ENCODE measurements at regions not wholly inside any gene's neighbourhood (a gene's known extent, or its start where the extent isn't known, plus 50 kb on each side); places are given as distances from the start of the nearest gene placed in this dataset.

- Histone ChIP-seq H4K20me1 (ENCODE audit: insufficient read depth) (no peaks in the 10 kb centered on the region), H3K79me2 (ENCODE audit: insufficient read depth, low read length) (no peaks in the 10 kb centered on the region), H3K27ac (ENCODE audit: low read depth, low read length) (no peak overlapping the region), H3K9ac (ENCODE audit: low read length) (no peak overlapping the region), H3K27me3 (ENCODE audit: insufficient read depth, low read length) (no peaks in the 10 kb centered on the region), H2AFZ (ENCODE audit: low read depth, low read length, poor library complexity, severe bottlenecking) (no peak overlapping the region), H3K4me2 (ENCODE audit: low read length) (no peak overlapping the region), H3K9me2 (ENCODE audit: insufficient read depth) (no peaks in the 10 kb centered on the region), H3K4me3 (replicated peaks in 1 of 2; ENCODE audit: low read depth in 1 of 2, low read length in 2 of 2) (no peak overlapping the region), H3K9me3 (ENCODE audit: control insufficient read depth in 1 of 2, insufficient read depth in 1 of 2, low read depth in 1 of 2, low read length in 2 of 2) (no peaks in the 10 kb centered on the region), H3K36me3 (ENCODE audit: control insufficient read depth in 1 of 2, insufficient read depth in 2 of 2, low read length in 2 of 2) (no peaks in the 10 kb centered on the region), H3K4me1 (ENCODE audit: control insufficient read depth in 1 of 2, insufficient read depth in 2 of 2, low read length in 2 of 2) (no peaks in the 10 kb centered on the region)
- TF ChIP-seq JUND (IDR thresholded peaks at IDR 0.05) (no peak), CBX3 (IDR thresholded peaks at IDR 0.05; ENCODE audit: low read depth) (no peak)
- BruUV-seq (replicated peaks): no TSS peak
- ChIA-PET CTCF (no interaction called here), RAD21 (ENCODE audit: low non-redundant PET in 1 of 2, low total read pairs in 2 of 2, uncharacterized antibody in 2 of 2, unreplicated experiment in 2 of 2) (no interaction called here), POLR2A (no interaction called here)
- no peak for ATAC-seq
- intact Hi-C loops (cut with micrococcal nuclease): no loop called here
- no peak for DNase-seq (ENCODE audit: low read depth, low spot score)
Measured at GRCh38 chr2:192593561-192593960, 398.8 kb upstream of the TMEFF2 start.

- Histone ChIP-seq H3K27me3 (ENCODE audit: insufficient read depth, low read length) (no peaks in the 10 kb centered on the region), H3K79me2 (ENCODE audit: insufficient read depth, low read length) (no peaks in the 10 kb centered on the region), H3K9ac (ENCODE audit: low read length) (no peak overlapping the region), H3K9me2 (ENCODE audit: insufficient read depth) (no peaks in the 10 kb centered on the region), H4K20me1 (ENCODE audit: insufficient read depth) (no peaks in the 10 kb centered on the region), H3K4me2 (ENCODE audit: low read length) (no peak overlapping the region), H3K4me3 (replicated peaks in 1 of 2; ENCODE audit: low read depth in 1 of 2, low read length in 2 of 2) (no peak overlapping the region), H3K9me3 (ENCODE audit: control insufficient read depth in 1 of 2, insufficient read depth in 1 of 2, low read depth in 1 of 2, low read length in 2 of 2) (no peaks in the 10 kb centered on the region), H3K27ac (ENCODE audit: low read depth, low read length) (no peak overlapping the region), H3K4me1 (ENCODE audit: control insufficient read depth in 1 of 2, insufficient read depth in 2 of 2, low read length in 2 of 2) (no peaks in the 10 kb centered on the region), H3K36me3 (ENCODE audit: control insufficient read depth in 1 of 2, insufficient read depth in 2 of 2, low read length in 2 of 2) (no peaks in the 10 kb centered on the region), H2AFZ (ENCODE audit: low read depth, low read length, poor library complexity, severe bottlenecking) (no peak overlapping the region)
- BruUV-seq (replicated peaks): no TSS peak
- TF ChIP-seq, protein P1, sequence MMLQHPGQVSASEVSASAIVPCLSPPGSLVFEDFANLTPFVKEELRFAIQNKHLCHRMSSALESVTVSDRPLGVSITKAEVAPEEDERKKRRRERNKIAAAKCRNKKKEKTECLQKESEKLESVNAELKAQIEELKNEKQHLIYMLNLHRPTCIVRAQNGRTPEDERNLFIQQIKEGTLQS (IDR thresholded peaks at IDR 0.05): no peak
- no peak for TF ChIP-seq POLR2A (IDR thresholded peaks at IDR 0.05; ENCODE audit: borderline replicate concordance, extremely low read depth, insufficient read depth, insufficient read length)
- TF ChIP-seq REST (IDR thresholded peaks at IDR 0.05; ENCODE audit: low read depth): no peak
- no peak for TF ChIP-seq EZH2 (IDR thresholded peaks at IDR 0.05)
- TF ChIP-seq YY1 (IDR thresholded peaks at IDR 0.05; ENCODE audit: extremely low read depth, insufficient replicate concordance, low read depth, low read length): no peak
- no peak for TF ChIP-seq MAX (IDR thresholded peaks at IDR 0.05)
- TF ChIP-seq RAD21 (IDR thresholded peaks at IDR 0.05; ENCODE audit: low read depth): no peak
- TF ChIP-seq CBX3 (IDR thresholded peaks at IDR 0.05; ENCODE audit: low read depth): no peak
- TF ChIP-seq CEBPB (IDR thresholded peaks at IDR 0.05; ENCODE audit: low read depth): no peak
- TF ChIP-seq ELF1 (IDR thresholded peaks at IDR 0.05; ENCODE audit: borderline replicate concordance, low read depth): no peak
- no peak for TF ChIP-seq CTCF (IDR thresholded peaks at IDR 0.05 in 2 of 3, conservative IDR thresholded peaks at IDR 0.05 in 1 of 3; ENCODE audit: borderline replicate concordance in 1 of 3, insufficient read depth in 1 of 3, low read depth in 2 of 3, low read length in 2 of 3)
- no peak for TF ChIP-seq JUND (IDR thresholded peaks at IDR 0.05)
- TF ChIP-seq SP1 (IDR thresholded peaks at IDR 0.05; ENCODE audit: low read depth): no peak
- ATAC-seq: no peak
- DNase-seq (ENCODE audit: low read depth, low spot score): no peak
- intact Hi-C loops (cut with micrococcal nuclease): no loop called here
- RAD21 ChIA-PET (ENCODE audit: low non-redundant PET in 1 of 2, low total read pairs in 2 of 2, uncharacterized antibody in 2 of 2, unreplicated experiment in 2 of 2): no interaction called here
- CTCF ChIA-PET: no interaction called here
- POLR2A ChIA-PET: no interaction called here
Measured at GRCh38 chr2:192591617-192592016, 396.9 kb upstream of the TMEFF2 start.

All from HCT116 (cell line).